K562 (cell line): ENCODE measurements at regions not wholly inside any gene's neighbourhood (a gene's known extent, or its start where the extent isn't known, plus 50 kb on each side); places are given as distances from the start of the nearest gene placed in this dataset.

Source experiments
- ATAC-seq: fragments of 200-7000 bp; cut with Tn5 transposase; 3 replicates; pipeline ENCODE4 v1.9.1; 2020; ENCODE audit warnings: moderate library complexity
- BruUV-seq: library from RNA; stranded (reverse); fragments of 400-500 nt; replicated peaks from 2 replicates; lab custom pipeline; 2021; lab: Mats Ljungman, UMichigan
- CTCF ChIA-PET: fragments of 300-600 bp; formaldehyde crosslinking; extraction: SDS; loops from one replicate; lab custom pipeline; 2021; ENCODE audit warnings: low intra/inter-chr PET ratio; lab: Yijun Ruan, JAX
- POLR2A ChIA-PET: fragments of 300-600, 350-650 bp; sonication (Branson Sonifier 250); formaldehyde crosslinking; extraction: SDS; loops from one replicate; lab custom pipeline; 2021; ENCODE audit warnings: antibody characterized with exemption, inconsistent platforms; lab: Yijun Ruan, JAX
- DNase-seq, 4 experiments: peaks; one replicate each; pipeline versions ENCODE4 v3.0.0 to v3.0.0-alpha.2; 2011 to 2018; ENCODE audit warnings: low spot score in 3 of 4, mixed read lengths in 3 of 4; ENCODE audit errors: extremely low read depth in 1 of 4
- FAIRE-seq: peaks from 2 replicates; lab custom pipeline; 2011; peaks lifted over from hg19 to GRCh38; lab: Jason Lieb, UNC
- H2AFZ ChIP-seq: 2 replicates; pipeline ENCODE4 v1.6.0; 2011; ENCODE audit warnings: low read depth, low read length, control low read depth, inconsistent platforms
- H3K27ac ChIP-seq: fragments of 200-600 bp; 3 replicates; pipeline ENCODE4 v1.8.0; 2011; ENCODE audit warnings: low read depth, mild to moderate bottlenecking, control low read depth, inconsistent platforms, low read length, moderate library complexity, mixed read lengths; ENCODE audit errors: extremely low read depth
- H3K27me3 ChIP-seq, 2 experiments: fragments of 300-600 bp in 1 of 2; 2 replicates in 1 of 2; 3 replicates in 1 of 2; pipeline versions ENCODE4 v1.6.0 to v1.8.0; 2011; ENCODE audit warnings: inconsistent platforms in 2 of 2, low read length in 2 of 2, mild to moderate bottlenecking in 1 of 2, mixed read lengths in 1 of 2, moderate library complexity in 1 of 2; ENCODE audit not compliant: control insufficient read depth in 2 of 2, insufficient read depth in 2 of 2
- H3K36me3 ChIP-seq: fragments of 300-600 bp; 3 replicates; pipeline ENCODE4 v1.8.0; 2011; ENCODE audit warnings: mild to moderate bottlenecking, low read length, inconsistent platforms; ENCODE audit not compliant: control insufficient read depth, insufficient read depth
- H3K4me1 ChIP-seq, 2 experiments: fragments of 200-600 bp in 1 of 2; replicated peaks in 1 of 2; 2 replicates in 1 of 2; 3 replicates in 1 of 2; pipeline versions ENCODE4 v1.5.1 to v1.8.0; 2011; ENCODE audit warnings: inconsistent platforms in 2 of 2, low read length in 2 of 2, mild to moderate bottlenecking in 1 of 2, mixed read lengths in 1 of 2, moderate library complexity in 1 of 2; ENCODE audit not compliant: control insufficient read depth in 2 of 2, insufficient read depth in 2 of 2
- H3K4me2 ChIP-seq: 2 replicates; pipeline ENCODE4 v1.6.1; 2011; ENCODE audit warnings: low read length, control low read depth, inconsistent platforms, mixed read lengths; ENCODE audit not compliant: insufficient read depth
- H3K4me3 ChIP-seq: fragments of 200-600 bp; sonication (generic), shearing (Covaris generic); 2 replicates; pipeline ENCODE4 v1.5.1; 2016; ENCODE audit warnings: control low read depth, inconsistent platforms
- H3K79me2 ChIP-seq: fragments of 200-600 bp; 3 replicates; pipeline ENCODE4 v1.8.0; 2011; ENCODE audit warnings: low read length, inconsistent platforms; ENCODE audit not compliant: control insufficient read depth, insufficient read depth
- H3K9ac ChIP-seq, 2 experiments: 2 replicates each; pipeline versions ENCODE4 v1.6.0 to v1.6.1; 2011; ENCODE audit warnings: low read depth in 2 of 2, low read length in 2 of 2, control low read depth in 1 of 2, inconsistent platforms in 1 of 2, mild to moderate bottlenecking in 1 of 2, mixed read lengths in 1 of 2; ENCODE audit not compliant: insufficient read depth in 1 of 2
- H3K9me1 ChIP-seq: one replicate; pipeline ENCODE4 v1.6.0; 2011; ENCODE audit warnings: inconsistent platforms, mild to moderate bottlenecking, low read length, moderate library complexity; ENCODE audit not compliant: control insufficient read depth, insufficient read depth
- H3K9me3 ChIP-seq: replicated peaks from 2 replicates; pipeline ENCODE4 v1.5.1; 2011; ENCODE audit warnings: low read depth, low read length, inconsistent platforms; ENCODE audit not compliant: control insufficient read depth, insufficient read depth
- H4K20me1 ChIP-seq: replicated peaks from 2 replicates; pipeline ENCODE4 v1.6.1; 2011; ENCODE audit warnings: low read length, inconsistent platforms, mixed read lengths; ENCODE audit not compliant: control insufficient read depth, insufficient read depth
- BRF1 ChIP-seq: IDR thresholded peaks from 3 replicates; pipeline ENCODE4 v1.6.1; 2011; ENCODE audit warnings: borderline replicate concordance, mild to moderate bottlenecking; ENCODE audit not compliant: insufficient read length; ENCODE audit errors: extremely low read depth
- CAMTA2 ChIP-seq: fragments of 250-450 bp; sonication (Bioruptor Pico); conservative IDR thresholded peaks from 2 replicates; pipeline ENCODE4 v1.5.1; 2022
- CEBPB ChIP-seq: fragments of 450-650 bp; IDR thresholded peaks from 2 replicates; pipeline ENCODE4 v1.6.1; 2016; ENCODE audit warnings: missing genetic modification characterization, missing compliant biosample characterization
- E2F4 ChIP-seq: sonication (generic); formaldehyde crosslinking; IDR thresholded peaks from 2 replicates; pipeline ENCODE4 v1.8.0; 2022; ENCODE audit warnings: mild to moderate bottlenecking, low read depth, missing genetic modification reagents
- ELF4 ChIP-seq: fragments of 450-650 bp; formaldehyde crosslinking; IDR thresholded peaks from 2 replicates; pipeline ENCODE4 v1.4.0; 2022; ENCODE audit warnings: missing genetic modification characterization
- ETS1 ChIP-seq: conservative IDR thresholded peaks from 2 replicates; pipeline ENCODE4 v1.6.1; 2011; ENCODE audit warnings: low read depth, mild to moderate bottlenecking, low read length; ENCODE audit not compliant: control insufficient read depth
- KLF13 ChIP-seq: fragments of 450-650 bp; IDR thresholded peaks from 2 replicates; pipeline ENCODE4 v1.6.1; 2016; ENCODE audit warnings: missing genetic modification characterization, low read depth, mild to moderate bottlenecking, missing compliant biosample characterization, moderate library complexity, borderline replicate concordance
- KLF16 ChIP-seq: IDR thresholded peaks from 2 replicates; pipeline ENCODE4 v1.6.1; 2016; ENCODE audit warnings: antibody characterized with exemption
- MAFK ChIP-seq: IDR thresholded peaks from 2 replicates; pipeline ENCODE4 v1.6.1; 2011; ENCODE audit warnings: low read length, improper control_type of control experiment
- NFRKB ChIP-seq: fragments of 450-650 bp; IDR thresholded peaks from 2 replicates; pipeline ENCODE4 v1.6.1; 2016; ENCODE audit warnings: low read depth
- RAD21 ChIP-seq, 2 experiments: fragments of 250-450 bp in 1 of 2; fragments of 450-650 bp in 1 of 2; sonication (Bioruptor Pico) in 1 of 2; formaldehyde crosslinking in 1 of 2; IDR thresholded peaks in 1 of 2; conservative IDR thresholded peaks in 1 of 2; 2 replicates each; pipeline versions ENCODE4 v1.4.0 to v1.8.0; 2020 to 2022; ENCODE audit warnings: mild to moderate bottlenecking in 2 of 2, moderate library complexity in 1 of 2
- SIN3A ChIP-seq, 2 experiments: fragments of 150-350 bp in 1 of 2; IDR thresholded peaks; 2 replicates each; pipeline ENCODE4 v1.6.1; 2011 to 2016; ENCODE audit warnings: borderline replicate concordance in 2 of 2, low read depth in 2 of 2, low read length in 2 of 2, mild to moderate bottlenecking in 2 of 2, moderate library complexity in 2 of 2; ENCODE audit not compliant: control insufficient read depth in 1 of 2
- ZC3H8 ChIP-seq: fragments of 450-650 bp; IDR thresholded peaks from 2 replicates; pipeline ENCODE4 v1.6.1; 2017
- ZNF133 ChIP-seq: fragments of 250-450 bp; sonication (Bioruptor Pico); IDR thresholded peaks from 2 replicates; pipeline ENCODE4 v1.4.0; 2020; ENCODE audit warnings: mild to moderate bottlenecking
- ZNF551 ChIP-seq: fragments of 250-450 bp; sonication (Bioruptor Pico); IDR thresholded peaks from 2 replicates; pipeline ENCODE4 v1.5.0; 2021; ENCODE audit warnings: mild to moderate bottlenecking, moderate library complexity
- WGBS: fragments of 100-300 bp; shearing (Covaris generic); methylation state at CpG from one replicate; pipeline ENCODE4 v1.1.6; 2016; ENCODE audit warnings: low coverage, mixed read lengths; ENCODE audit not compliant: insufficient coverage; ENCODE audit errors: missing lambda C conversion rate; 5-methylcytosine and 5-hydroxymethylcytosine counted together
- in situ Hi-C: fragments of 300-500 bp; cut with MboI; formaldehyde crosslinking; loops from 4 replicates; pipeline ENCODE4 v1.15.0; 2018; ENCODE audit warnings: inconsistent platforms, mixed read lengths
- intact Hi-C: fragments of 100-400 bp; cut with micrococcal nuclease; formaldehyde crosslinking; loops from 2 replicates; pipeline ENCODE4 v1.14.2; 2022

GRCh38 chr4:159463235-159463634 is 360.4 kb downstream of the RAPGEF2 start:
- in situ Hi-C loops, result no loop called here

More at GRCh38 chr4:159463235-159463634, 360.4 kb downstream of the RAPGEF2 start:
- POLR2A ChIA-PET, result no interaction called here
- no peak overlapping the region for H3K4me3 ChIP-seq
- H3K27ac ChIP-seq, result no peak overlapping the region
- H4K20me1 ChIP-seq, result no peaks in the 10 kb centered on the region
- H3K27me3 ChIP-seq, result peaks cover 0 to 5% of the 10 kb centered on the region in 2 experiments; a peak in 1 of 5 replicates
- TF ChIP-seq CEBPB (tag), result no peak
- no peak for TF ChIP-seq ZC3H8
- TF ChIP-seq ELF4 (CRISPR knock-in tag), result no peak
- no peak for TF ChIP-seq SIN3A (IDR thresholded peaks at IDR 0.05; ENCODE audit: borderline replicate concordance in 2 of 2, control insufficient read depth in 1 of 2, low read depth in 2 of 2, low read length in 2 of 2)
- TF ChIP-seq NFRKB, result no peak
- no peak for TF ChIP-seq E2F4 (CRISPR knock-in tag)
- no peak for TF ChIP-seq KLF16
- no peak for TF ChIP-seq RAD21 (CRISPR knock-in tag; conservative IDR thresholded peaks at IDR 0.05 in 1 of 2, IDR thresholded peaks at IDR 0.05 in 1 of 2)
- no peak for TF ChIP-seq CAMTA2
- no peak for TF ChIP-seq ZNF133 (CRISPR knock-in tag)
- TF ChIP-seq KLF13, result no peak
- no peak for TF ChIP-seq ETS1
- TF ChIP-seq BRF1, result no peak
- TF ChIP-seq ZNF551 (CRISPR knock-in tag), result no peak
- TF ChIP-seq MAFK, result no peak
- TF ChIP-seq, all 486 proteins: peak for 0
- CTCF ChIA-PET, result no interaction called here
- no peak overlapping the region for H2AFZ ChIP-seq
- intact Hi-C loops, result no loop called here
- FAIRE-seq (no peak), DNase-seq (no peak), ATAC-seq (no peak)
- H3K79me2 ChIP-seq, result no peaks in the 10 kb centered on the region
- no peak overlapping the region for H3K9ac ChIP-seq
- H3K4me2 ChIP-seq, result no peak overlapping the region
- BruUV-seq, result no TSS peak
- peaks cover 4% of the 10 kb centered on the region; the same call in 1 of the 2 replicates for H3K9me3 ChIP-seq
- H3K36me3 ChIP-seq, result no peaks in the 10 kb centered on the region
- H3K9me1 ChIP-seq, result no peaks in the 10 kb centered on the region
- 0% methylated on average over 2 of the region's 2 CpGs for WGBS
- no peaks in the 10 kb centered on the region for H3K4me1 ChIP-seq
